Lower leg skin (tissue), 3 donors: ENCODE measurements at regions not wholly inside any gene's neighbourhood (a gene's known extent, or its start where the extent isn't known, plus 50 kb on each side); places are given as distances from the start of the nearest gene placed in this dataset.

ENCODE experiments used
- CTCF ChIP-seq, 3 donors: fragments of 450-650 bp; IDR thresholded peaks; one replicate each; pipeline ENCODE4 v1.5.1; 2016; ENCODE audit warnings: antibody characterized with exemption in 3 of 3, mild to moderate bottlenecking in 3 of 3, moderate library complexity in 2 of 3
- POLR2A ChIP-seq, 2 donors: fragments of 450-650 bp; IDR thresholded peaks; one replicate each; pipeline ENCODE4 v1.6.1; 2016 to 2017; ENCODE audit warnings: antibody characterized with exemption in 2 of 2, mild to moderate bottlenecking in 1 of 2, moderate library complexity in 1 of 2

- TF ChIP-seq CTCF (IDR thresholded peaks at IDR 0.05), result no peak
- TF ChIP-seq POLR2A (IDR thresholded peaks at IDR 0.05), result no peak
These were observed 725.4 kb upstream of the RGS18 start for GRCh38 chr1:191432817-191433216.
